Activated CD8-positive, alpha-beta T cell treated with anti-CD3 and anti-CD28 coated beads, Interleukin-2, amount 10 ng/mL, durations not matched to agents 7 days and 5 days (primary cell): ENCODE measurements at regions not wholly inside any gene's neighbourhood (a gene's known extent, or its start where the extent isn't known, plus 50 kb on each side); places are given as distances from the start of the nearest gene placed in this dataset.

Source experiments
- ATAC-seq: fragments of 150-1000 bp; cut with Tn5 transposase; one replicate; pipeline ENCODE4 v1.10.0; 2021; ENCODE audit warnings: moderate library complexity
- CTCF ChIA-PET: fragments of 350-600 bp; sonication (Branson Sonifier 250); formaldehyde crosslinking; loops from one replicate; lab custom pipeline; 2021; ENCODE audit warnings: antibody characterized with exemption; lab: Charles Lee
- POLR2A ChIA-PET: fragments of 350-600 bp; sonication (Branson Sonifier 250); formaldehyde crosslinking; loops from one replicate; lab custom pipeline; 2021; ENCODE audit warnings: antibody characterized with exemption; lab: Charles Lee
- DNase-seq: peaks from one replicate; pipeline ENCODE4 v3.0.0-alpha.2; 2020
- H3K27ac Mint-ChIP-seq: one replicate; pipeline ENCODE4 v1.8.0; 2021; ENCODE audit warnings: mild to moderate bottlenecking, mixed read lengths
- H3K27me3 Mint-ChIP-seq: one replicate; pipeline ENCODE4 v1.8.0; 2021; ENCODE audit warnings: low read depth, mixed read lengths
- H3K36me3 Mint-ChIP-seq: one replicate; pipeline ENCODE4 v1.8.0; 2021; ENCODE audit warnings: low read depth, mixed read lengths
- H3K4me1 Mint-ChIP-seq: one replicate; pipeline ENCODE4 v1.8.0; 2021; ENCODE audit warnings: low read depth, mixed read lengths
- H3K4me3 Mint-ChIP-seq: one replicate; pipeline ENCODE4 v1.8.0; 2021; ENCODE audit warnings: mild to moderate bottlenecking, mixed read lengths
- H3K9me3 Mint-ChIP-seq: one replicate; pipeline ENCODE4 v1.8.0; 2022; ENCODE audit warnings: mixed read lengths; ENCODE audit not compliant: insufficient read depth

DNA sequence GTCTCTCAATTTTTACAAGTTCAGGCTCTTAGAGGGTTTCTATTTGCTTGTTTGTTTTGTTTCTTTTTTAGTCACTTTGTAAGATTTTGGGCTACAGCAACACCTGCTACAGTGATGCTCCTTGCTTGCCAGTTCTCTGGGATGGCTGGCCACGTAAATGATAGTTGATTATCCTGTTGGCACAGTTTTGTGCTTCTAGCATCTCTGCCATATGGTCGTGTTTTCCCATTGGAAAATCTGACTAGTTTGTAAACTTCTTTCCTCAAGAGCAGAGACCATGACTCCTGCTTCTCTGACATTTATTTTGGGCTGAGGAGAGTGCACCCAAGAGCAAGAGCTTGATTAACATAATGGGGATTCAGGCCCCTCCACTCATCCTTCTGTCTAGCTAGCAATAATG lies 1621.6 kb upstream of the RAG2 start:
- H3K4me3 Mint-ChIP-seq = no peak overlapping the region
- no peak overlapping the region for H3K27ac Mint-ChIP-seq
- DNase-seq = no peak
- ChIA-PET CTCF (no interaction called here), POLR2A (no interaction called here)
- H3K9me3 Mint-ChIP-seq = peaks cover 18% of the 10 kb centered on the region
- H3K4me1 Mint-ChIP-seq = no peaks in the 10 kb centered on the region
- no peaks in the 10 kb centered on the region for H3K36me3 Mint-ChIP-seq
- no peak for ATAC-seq
- H3K27me3 Mint-ChIP-seq = no peaks in the 10 kb centered on the region

GRCh38 chr11:38208951-38209350 lies 1610.9 kb upstream of the RAG2 start:
- Mint-ChIP-seq H3K27me3 (no peaks in the 10 kb centered on the region), H3K9me3 (no peaks in the 10 kb centered on the region), H3K4me1 (no peaks in the 10 kb centered on the region), H3K36me3 (no peaks in the 10 kb centered on the region), H3K4me3 (no peak overlapping the region), H3K27ac (no peak overlapping the region)
- POLR2A ChIA-PET = no interaction called here
- DNase-seq (no peak), ATAC-seq (no peak)
- CTCF ChIA-PET = no interaction called here

DNA sequence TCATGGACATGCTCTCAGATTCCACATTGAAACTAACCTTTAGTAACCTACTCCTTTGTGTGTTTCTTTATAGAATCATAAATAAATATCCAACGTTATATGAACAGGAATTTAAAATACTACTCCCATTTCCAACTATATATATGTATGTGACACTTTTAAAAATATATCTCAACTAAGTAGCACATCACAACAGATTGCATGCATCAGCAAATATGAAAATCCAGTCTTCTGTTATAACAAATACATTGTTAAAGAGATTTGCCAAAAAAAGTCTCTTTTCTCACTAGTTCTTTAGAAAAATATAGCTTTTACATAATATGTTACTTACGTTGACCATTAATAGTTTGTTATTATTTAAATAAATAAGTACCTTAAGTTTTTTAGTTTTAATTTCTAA lies 1608.6 kb upstream of the RAG2 start:
- no peak overlapping the region for H3K4me3 Mint-ChIP-seq
- no peaks in the 10 kb centered on the region for H3K27me3 Mint-ChIP-seq
- ATAC-seq (no peak), DNase-seq (no peak)
- POLR2A ChIA-PET = no interaction called here
- no peak overlapping the region for H3K27ac Mint-ChIP-seq
- H3K4me1 Mint-ChIP-seq = no peaks in the 10 kb centered on the region
- peaks cover 10% of the 10 kb centered on the region for H3K9me3 Mint-ChIP-seq
- CTCF ChIA-PET = no interaction called here
- H3K36me3 Mint-ChIP-seq = no peaks in the 10 kb centered on the region

GRCh38 chr11:38191101-38191500 lies 1593.1 kb upstream of the RAG2 start:
- DNase-seq (no peak), ATAC-seq (no peak)
- no peaks in the 10 kb centered on the region for H3K4me1 Mint-ChIP-seq
- H3K27me3 Mint-ChIP-seq = no peaks in the 10 kb centered on the region
- peaks cover 23% of the 10 kb centered on the region for H3K9me3 Mint-ChIP-seq
- POLR2A ChIA-PET = no interaction called here
- no peak overlapping the region for H3K4me3 Mint-ChIP-seq
- H3K27ac Mint-ChIP-seq = no peak overlapping the region
- CTCF ChIA-PET = no interaction called here
- no peaks in the 10 kb centered on the region for H3K36me3 Mint-ChIP-seq

GRCh38 chr11:38182126-38182866 lies 1584.3 kb upstream of the RAG2 start:
- Mint-ChIP-seq H3K4me1 (no peaks in the 10 kb centered on the region), H3K27ac (no peak overlapping the region), H3K4me3 (no peak overlapping the region), H3K27me3 (no peaks in the 10 kb centered on the region), H3K9me3 (peaks cover 10% of the 10 kb centered on the region), H3K36me3 (no peaks in the 10 kb centered on the region)
- no peak for ATAC-seq
- DNase-seq = no peak
- CTCF ChIA-PET = no interaction called here
- POLR2A ChIA-PET = no interaction called here

DNA sequence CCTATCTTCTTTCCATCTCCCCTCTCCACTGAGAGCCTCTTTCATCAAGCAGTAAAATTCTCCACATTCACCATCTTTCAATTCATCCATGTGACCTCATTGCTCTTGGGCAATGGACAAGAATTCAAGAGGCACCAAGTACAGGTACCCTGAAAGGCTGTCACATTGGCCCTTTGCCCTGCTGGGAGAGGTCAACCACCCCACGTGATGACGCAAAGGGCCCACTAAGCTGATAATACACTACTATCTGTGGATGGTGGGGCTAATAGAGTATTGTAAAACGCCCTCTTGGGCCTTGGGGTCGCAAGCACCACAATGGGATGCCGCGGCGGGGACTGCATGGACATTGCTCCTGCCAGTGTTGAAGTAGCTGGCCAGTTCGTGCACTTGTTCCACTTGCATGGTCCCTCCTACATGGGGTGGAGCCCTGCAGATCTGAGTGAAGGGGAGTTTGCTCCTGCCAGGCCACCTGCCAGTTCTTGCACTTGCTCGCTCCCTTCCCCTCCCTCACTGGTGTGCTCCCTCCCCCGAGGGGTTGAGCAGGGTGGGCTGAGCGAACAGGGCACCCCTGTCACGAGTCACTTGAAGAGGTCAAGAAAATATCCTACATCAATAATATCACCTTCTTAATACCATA lies 1578.8 kb upstream of the RAG2 start:
- Mint-ChIP-seq H3K9me3 (peaks cover 4% of the 10 kb centered on the region), H3K4me3 (no peak overlapping the region), H3K27me3 (no peaks in the 10 kb centered on the region), H3K4me1 (no peaks in the 10 kb centered on the region), H3K27ac (no peak overlapping the region), H3K36me3 (no peaks in the 10 kb centered on the region)
- ChIA-PET POLR2A (no interaction called here), CTCF (no interaction called here)
- ATAC-seq (no peak), DNase-seq (no peak)

GRCh38 chr11:38173676-38174075 lies 1575.6 kb upstream of the RAG2 start:
- peaks cover 4% of the 10 kb centered on the region for H3K9me3 Mint-ChIP-seq
- ChIA-PET CTCF (no interaction called here), POLR2A (interaction anchor here (0.5 kb wide), 1 partner anchor 320 kb away, joined by 4 read pairs; no protein-coding TSS in a partner anchor)
- H3K27ac Mint-ChIP-seq = no peak overlapping the region
- H3K4me1 Mint-ChIP-seq = no peaks in the 10 kb centered on the region
- H3K4me3 Mint-ChIP-seq = no peak overlapping the region
- no peaks in the 10 kb centered on the region for H3K36me3 Mint-ChIP-seq
- no peaks in the 10 kb centered on the region for H3K27me3 Mint-ChIP-seq
- no peak for ATAC-seq
- no peak for DNase-seq

- Mint-ChIP-seq H3K36me3 (no peaks in the 10 kb centered on the region), H3K27ac (no peak overlapping the region), H3K4me3 (no peak overlapping the region), H3K27me3 (no peaks in the 10 kb centered on the region), H3K4me1 (no peaks in the 10 kb centered on the region), H3K9me3 (peaks cover 3% of the 10 kb centered on the region)
- DNase-seq (no peak), ATAC-seq (no peak)
- ChIA-PET POLR2A (no interaction called here), CTCF (no interaction called here)
Observed at GRCh38 chr11:38169286-38169685, 1571.2 kb upstream of the RAG2 start.

DNA sequence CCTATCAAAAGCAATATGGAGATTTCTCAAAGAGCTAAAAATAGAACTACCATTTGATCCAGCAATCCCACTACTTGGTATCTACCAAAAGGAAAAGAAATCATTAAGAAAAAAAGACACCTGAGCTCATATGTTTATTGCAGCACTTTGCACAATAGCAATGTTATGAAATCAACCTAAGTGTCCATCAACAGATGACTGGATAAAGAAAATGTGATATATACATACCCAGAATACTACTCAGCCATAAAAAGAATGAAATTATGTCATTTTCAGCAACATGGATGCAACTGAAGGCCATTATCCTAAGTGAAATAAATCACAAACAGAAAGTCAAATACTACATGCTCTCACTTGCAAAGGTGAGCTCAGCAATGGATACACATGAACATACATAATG lies 1565.5 kb upstream of the RAG2 start:
- H3K9me3 Mint-ChIP-seq = peaks cover 12% of the 10 kb centered on the region
- POLR2A ChIA-PET = no interaction called here
- CTCF ChIA-PET = no interaction called here
- H3K36me3 Mint-ChIP-seq = no peaks in the 10 kb centered on the region
- DNase-seq (no peak), ATAC-seq (no peak)
- no peak overlapping the region for H3K27ac Mint-ChIP-seq
- no peaks in the 10 kb centered on the region for H3K4me1 Mint-ChIP-seq
- H3K4me3 Mint-ChIP-seq = no peak overlapping the region
- no peaks in the 10 kb centered on the region for H3K27me3 Mint-ChIP-seq

GRCh38 chr11:38160433-38160832 lies 1562.4 kb upstream of the RAG2 start:
- no peaks in the 10 kb centered on the region for H3K27me3 Mint-ChIP-seq
- CTCF ChIA-PET = no interaction called here

GRCh38 chr11:38159038-38159437 lies 1561.0 kb upstream of the RAG2 start:
- DNase-seq (no peak), ATAC-seq (no peak)
- H3K27ac Mint-ChIP-seq = no peak overlapping the region
- H3K36me3 Mint-ChIP-seq = no peaks in the 10 kb centered on the region
- ChIA-PET POLR2A (no interaction called here), CTCF (interaction anchor here (0.6 kb wide), 1 partner anchor 84 kb away, joined by 3 read pairs; no protein-coding TSS in a partner anchor)
- peaks cover 10% of the 10 kb centered on the region for H3K9me3 Mint-ChIP-seq
- H3K4me3 Mint-ChIP-seq = no peak overlapping the region
- H3K4me1 Mint-ChIP-seq = no peaks in the 10 kb centered on the region
- H3K27me3 Mint-ChIP-seq = no peaks in the 10 kb centered on the region

More at GRCh38 chr11:38160433-38160832, 1562.4 kb upstream of the RAG2 start:
- H3K27ac Mint-ChIP-seq = no peak overlapping the region
- no peaks in the 10 kb centered on the region for H3K4me1 Mint-ChIP-seq
- DNase-seq (no peak), ATAC-seq (no peak)
- POLR2A ChIA-PET = no interaction called here
- H3K9me3 Mint-ChIP-seq = peaks cover 10% of the 10 kb centered on the region
- H3K36me3 Mint-ChIP-seq = no peaks in the 10 kb centered on the region
- no peak overlapping the region for H3K4me3 Mint-ChIP-seq

GRCh38 chr11:38156495-38157146 lies 1558.6 kb upstream of the RAG2 start:
- no peak overlapping the region for H3K27ac Mint-ChIP-seq
- no peaks in the 10 kb centered on the region for H3K27me3 Mint-ChIP-seq
- ChIA-PET POLR2A (no interaction called here), CTCF (no interaction called here)
- DNase-seq (no peak), ATAC-seq (no peak)
- no peak overlapping the region for H3K4me3 Mint-ChIP-seq
- H3K4me1 Mint-ChIP-seq = no peaks in the 10 kb centered on the region
- no peaks in the 10 kb centered on the region for H3K36me3 Mint-ChIP-seq
- H3K9me3 Mint-ChIP-seq = peaks cover 4% of the 10 kb centered on the region
